Gastrocnemius medialis (tissue), 4 donors: ENCODE measurements at regions not wholly inside any gene's neighbourhood (a gene's known extent, or its start where the extent isn't known, plus 50 kb on each side); places are given as distances from the start of the nearest gene placed in this dataset.

ENCODE experiments used
- CTCF ChIP-seq, 5 experiments: fragments of 450-650 bp in 3 of 5; fragments of 200-600 bp in 2 of 5; sonication (generic) in 2 of 5; IDR thresholded peaks in 4 of 5; conservative IDR thresholded peaks in 1 of 5; 1 replicate in 4 of 5; 2 replicates in 1 of 5; pipeline ENCODE4 v1.5.1; 2016 to 2019; ENCODE audit warnings: antibody characterized with exemption in 5 of 5, mild to moderate bottlenecking in 3 of 5, moderate library complexity in 3 of 5
- POLR2A ChIP-seq, 2 donors: fragments of 450-650 bp; IDR thresholded peaks; one replicate each; pipeline ENCODE4 v1.6.1; 2017; ENCODE audit warnings: antibody characterized with exemption in 2 of 2, mild to moderate bottlenecking in 2 of 2, moderate library complexity in 2 of 2

- no peak for TF ChIP-seq POLR2A (IDR thresholded peaks at IDR 0.05)
- no peak for TF ChIP-seq CTCF (IDR thresholded peaks at IDR 0.05 in 4 of 5, conservative IDR thresholded peaks at IDR 0.05 in 1 of 5)
Measured at GRCh38 chr9:13493697-13494096, 214.2 kb upstream of the MPDZ start.
